Stimulated activated naive CD8-positive, alpha-beta T cell treated with anti-CD3 and anti-CD28 coated beads, Interleukin-15, Interleukin-2, amounts not matched to agents 100 U/mL and 50 U/mL, for 24 hours (primary cell): ENCODE measurements at regions not wholly inside any gene's neighbourhood (a gene's known extent, or its start where the extent isn't known, plus 50 kb on each side); places are given as distances from the start of the nearest gene placed in this dataset.

ENCODE experiments used
- ATAC-seq: fragments of 150-1000 bp; cut with Tn5 transposase; one replicate; pipeline ENCODE4 v1.10.0; 2021
- DNase-seq: peaks from one replicate; pipeline ENCODE4 v3.0.0; 2021

GRCh38 chr22:46054091-46055073, 77.4 kb upstream of the WNT7B start:
- ATAC-seq = peak; percentile 30
- peak; percentile 53 for DNase-seq

GRCh38 chr22:46055181-46055875, 78.4 kb upstream of the WNT7B start:
- ATAC-seq = no peak
- no peak for DNase-seq

GRCh38 chr22:46055911-46056545, 79.1 kb upstream of the WNT7B start:
- DNase-seq = no peak
- ATAC-seq = no peak

GRCh38 chr22:46056546-46057245, 79.7 kb upstream of the WNT7B start:
- ATAC-seq (no peak), DNase-seq (no peak)

- DNase-seq (no peak), ATAC-seq (no peak)
Observed at GRCh38 chr22:46057246-46058090, 80.5 kb upstream of the WNT7B start.

GRCh38 chr22:46058091-46058420, 81.1 kb upstream of the WNT7B start:
- ATAC-seq (peak; percentile 68), DNase-seq (peak; percentile 37)

GRCh38 chr22:46058591-46059519, 81.9 kb upstream of the WNT7B start:
- no peak for ATAC-seq
- DNase-seq = no peak

GRCh38 chr22:46060292-46061123, 83.5 kb upstream of the WNT7B start:
- DNase-seq (no peak), ATAC-seq (no peak)

GRCh38 chr22:46061124-46061500, 84.2 kb upstream of the WNT7B start:
- DNase-seq (no peak), ATAC-seq (no peak)

GRCh38 chr22:46061501-46062231, 84.7 kb upstream of the WNT7B start:
- ATAC-seq (no peak), DNase-seq (no peak)

GRCh38 chr22:46062232-46062615, 85.3 kb upstream of the WNT7B start:
- ATAC-seq (no peak), DNase-seq (no peak)

GRCh38 chr22:46062971-46063631, 86.1 kb upstream of the WNT7B start:
- ATAC-seq = no peak
- DNase-seq = no peak

- no peak for DNase-seq
- no peak for ATAC-seq
Observed at GRCh38 chr22:46063846-46064227, 86.5 kb upstream of the PPARA start.

- ATAC-seq = no peak
- DNase-seq = no peak
Observed at GRCh38 chr22:46064228-46064965, 85.9 kb upstream of the PPARA start.

- ATAC-seq (no peak), DNase-seq (no peak)
Observed at GRCh38 chr22:46064966-46065666, 85.2 kb upstream of the PPARA start.

GRCh38 chr22:46065691-46066454, 84.5 kb upstream of the PPARA start:
- DNase-seq (no peak), ATAC-seq (no peak)
